KMS-11 (cell line): ENCODE measurements at regions not wholly inside any gene's neighbourhood (a gene's known extent, or its start where the extent isn't known, plus 50 kb on each side); places are given as distances from the start of the nearest gene placed in this dataset.

Experiments
- H2AFZ ChIP-seq: fragments of 200-600 bp; sonication (generic); 2 replicates; pipeline ENCODE4 v1.6.1; 2016; ENCODE audit warnings: antibody characterized with exemption, mixed run types, low read depth
- H3K27ac ChIP-seq: fragments of 200-600 bp; sonication (generic); 2 replicates; pipeline ENCODE4 v1.6.1; 2016; ENCODE audit warnings: mild to moderate bottlenecking, mixed run types
- H3K27me3 ChIP-seq: fragments of 200-600 bp; sonication (generic); 2 replicates; pipeline ENCODE4 v1.6.1; 2017; ENCODE audit warnings: mild to moderate bottlenecking, low read depth, mixed run types, moderate library complexity; ENCODE audit not compliant: insufficient read depth
- H3K36me3 ChIP-seq: fragments of 200-600 bp; sonication (generic); 2 replicates; pipeline ENCODE4 v1.6.1; 2017; ENCODE audit warnings: mild to moderate bottlenecking, mixed run types; ENCODE audit not compliant: insufficient read depth
- H3K4me1 ChIP-seq: fragments of 200-600 bp; sonication (generic); 2 replicates; pipeline ENCODE4 v1.6.1; 2016; ENCODE audit warnings: mild to moderate bottlenecking, low read depth, mixed run types; ENCODE audit not compliant: poor library complexity, severe bottlenecking
- H3K4me2 ChIP-seq: fragments of 200-600 bp; sonication (generic); 2 replicates; pipeline ENCODE4 v1.7.0; 2016; ENCODE audit warnings: mild to moderate bottlenecking, mixed run types
- H3K4me3 ChIP-seq: fragments of 200-600 bp; sonication (generic); IDR thresholded peaks from 2 replicates; pipeline ENCODE4 v1.6.1; 2017; ENCODE audit warnings: low read depth, low read length, mixed read lengths; ENCODE audit not compliant: insufficient read depth
- H3K79me2 ChIP-seq: fragments of 200-600 bp; sonication (generic); 2 replicates; pipeline ENCODE4 v1.6.1; 2016; ENCODE audit warnings: low read depth, mixed run types; ENCODE audit not compliant: insufficient read depth
- H3K9ac ChIP-seq: fragments of 200-600 bp; sonication (generic); 2 replicates; pipeline ENCODE4 v1.6.1; 2016; ENCODE audit warnings: mild to moderate bottlenecking, mixed run types
- H4K20me1 ChIP-seq: fragments of 200-600 bp; sonication (generic); 2 replicates; pipeline ENCODE4 v1.6.1; 2016; ENCODE audit warnings: mild to moderate bottlenecking, mixed run types; ENCODE audit not compliant: insufficient read depth
- TF ChIP-seq, protein P1 (sequence below): fragments of 200-600 bp; sonication (generic); conservative IDR thresholded peaks from 2 replicates; pipeline ENCODE4 v1.6.1; 2017; ENCODE audit warnings: low read depth, mild to moderate bottlenecking, antibody characterized with exemption, low read length, moderate library complexity, mixed read lengths

DNA sequence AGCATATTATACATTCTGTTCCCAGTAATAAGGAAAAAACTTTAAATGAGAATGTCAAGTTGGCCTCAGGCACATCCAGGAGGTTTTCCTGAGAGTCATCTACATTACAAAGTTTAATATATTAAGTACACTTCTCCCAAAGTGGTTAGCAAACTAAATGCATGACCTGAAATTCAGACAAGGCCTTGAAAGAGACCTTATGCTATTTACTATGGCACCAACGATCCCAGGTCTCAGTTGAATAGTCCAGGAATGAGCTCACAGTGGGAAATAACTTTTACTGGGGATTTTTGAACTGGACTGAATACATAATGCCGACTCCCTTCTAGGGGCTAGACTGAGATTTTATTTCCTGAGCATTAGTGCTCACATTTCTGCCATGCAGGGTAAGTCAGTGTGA lies 1577.5 kb upstream of the PCDH7 start:
- Histone ChIP-seq H3K27me3 (no peaks in the 10 kb centered on the region), H2AFZ (no peak overlapping the region), H3K79me2 (no peaks in the 10 kb centered on the region), H3K4me2 (no peak overlapping the region), H4K20me1 (no peaks in the 10 kb centered on the region), H3K9ac (no peak overlapping the region), H3K4me3 (no peak overlapping the region), H3K4me1 (no peaks in the 10 kb centered on the region), H3K36me3 (no peaks in the 10 kb centered on the region), H3K27ac (no peak overlapping the region)
- TF ChIP-seq, protein P1, sequence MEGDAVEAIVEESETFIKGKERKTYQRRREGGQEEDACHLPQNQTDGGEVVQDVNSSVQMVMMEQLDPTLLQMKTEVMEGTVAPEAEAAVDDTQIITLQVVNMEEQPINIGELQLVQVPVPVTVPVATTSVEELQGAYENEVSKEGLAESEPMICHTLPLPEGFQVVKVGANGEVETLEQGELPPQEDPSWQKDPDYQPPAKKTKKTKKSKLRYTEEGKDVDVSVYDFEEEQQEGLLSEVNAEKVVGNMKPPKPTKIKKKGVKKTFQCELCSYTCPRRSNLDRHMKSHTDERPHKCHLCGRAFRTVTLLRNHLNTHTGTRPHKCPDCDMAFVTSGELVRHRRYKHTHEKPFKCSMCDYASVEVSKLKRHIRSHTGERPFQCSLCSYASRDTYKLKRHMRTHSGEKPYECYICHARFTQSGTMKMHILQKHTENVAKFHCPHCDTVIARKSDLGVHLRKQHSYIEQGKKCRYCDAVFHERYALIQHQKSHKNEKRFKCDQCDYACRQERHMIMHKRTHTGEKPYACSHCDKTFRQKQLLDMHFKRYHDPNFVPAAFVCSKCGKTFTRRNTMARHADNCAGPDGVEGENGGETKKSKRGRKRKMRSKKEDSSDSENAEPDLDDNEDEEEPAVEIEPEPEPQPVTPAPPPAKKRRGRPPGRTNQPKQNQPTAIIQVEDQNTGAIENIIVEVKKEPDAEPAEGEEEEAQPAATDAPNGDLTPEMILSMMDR: no peak

GRCh38 chr4:29151584-29151983 lies 1568.6 kb upstream of the PCDH7 start:
- Histone ChIP-seq H3K27me3 (no peaks in the 10 kb centered on the region), H4K20me1 (no peaks in the 10 kb centered on the region), H2AFZ (no peak overlapping the region), H3K4me1 (no peaks in the 10 kb centered on the region), H3K27ac (no peak overlapping the region), H3K4me3 (no peak overlapping the region), H3K4me2 (no peak overlapping the region), H3K79me2 (no peaks in the 10 kb centered on the region), H3K9ac (no peak overlapping the region), H3K36me3 (no peaks in the 10 kb centered on the region)
- TF ChIP-seq, protein P1: no peak

GRCh38 chr4:29153642-29154041 lies 1566.5 kb upstream of the PCDH7 start:
- Histone ChIP-seq H3K4me2 (no peak overlapping the region), H3K79me2 (no peaks in the 10 kb centered on the region), H3K9ac (no peak overlapping the region), H3K27me3 (no peaks in the 10 kb centered on the region), H3K36me3 (no peaks in the 10 kb centered on the region), H3K27ac (no peak overlapping the region), H2AFZ (no peak overlapping the region), H4K20me1 (no peaks in the 10 kb centered on the region), H3K4me3 (no peak overlapping the region), H3K4me1 (no peaks in the 10 kb centered on the region)
- TF ChIP-seq, protein P1: no peak

DNA sequence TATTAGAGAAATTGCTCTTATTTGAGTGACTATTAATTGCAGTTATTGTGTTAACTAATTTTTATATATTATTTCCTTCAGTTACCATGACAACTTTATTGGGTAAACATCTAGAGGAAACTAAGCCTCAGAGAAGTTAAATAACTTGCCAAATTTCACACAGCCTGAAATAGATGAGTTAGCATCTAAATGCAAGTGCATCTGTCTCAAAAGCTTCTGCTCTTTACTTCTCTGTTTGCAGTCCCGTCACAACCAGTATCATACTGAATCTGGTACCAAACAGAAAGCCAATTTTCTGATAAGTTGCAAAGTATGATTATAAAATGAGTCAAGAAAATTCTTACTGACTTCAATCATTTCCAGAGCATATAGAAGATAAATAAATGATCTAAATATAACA lies 1544.9 kb upstream of the PCDH7 start:
- Histone ChIP-seq H4K20me1 (no peaks in the 10 kb centered on the region), H2AFZ (no peak overlapping the region), H3K79me2 (no peaks in the 10 kb centered on the region), H3K4me1 (no peaks in the 10 kb centered on the region), H3K4me3 (no peak overlapping the region), H3K27ac (no peak overlapping the region), H3K36me3 (no peaks in the 10 kb centered on the region), H3K27me3 (no peaks in the 10 kb centered on the region), H3K9ac (no peak overlapping the region), H3K4me2 (no peak overlapping the region)
- TF ChIP-seq, protein P1: no peak

GRCh38 chr4:29199025-29199424 lies 1521.1 kb upstream of the PCDH7 start:
- no peaks in the 10 kb centered on the region for H3K27me3 ChIP-seq
- no peaks in the 10 kb centered on the region for H3K36me3 ChIP-seq
- no peak overlapping the region for H2AFZ ChIP-seq
- no peaks in the 10 kb centered on the region for H4K20me1 ChIP-seq
- no peak overlapping the region for H3K4me2 ChIP-seq
- H3K27ac ChIP-seq: no peak overlapping the region
- no peak overlapping the region for H3K9ac ChIP-seq
- H3K4me3 ChIP-seq: no peak overlapping the region
- TF ChIP-seq, protein P1: no peak
- no peaks in the 10 kb centered on the region for H3K4me1 ChIP-seq
- H3K79me2 ChIP-seq: no peaks in the 10 kb centered on the region
